ENCODE measurements at regions not wholly inside any gene's neighbourhood (a gene's known extent, or its start where the extent isn't known, plus 50 kb on each side); places are given as distances from the start of the nearest gene placed in this dataset.
"Not testable (repeated sequence)": the region's sequence is repeated elsewhere in the genome, so short reads cannot be mapped to it uniquely, and the experiment has no call there.

GRCh38 chr17:34030601-34031000 lies 224.5 kb upstream of the CCL2 start:
- TF ChIP-seq, protein P1, sequence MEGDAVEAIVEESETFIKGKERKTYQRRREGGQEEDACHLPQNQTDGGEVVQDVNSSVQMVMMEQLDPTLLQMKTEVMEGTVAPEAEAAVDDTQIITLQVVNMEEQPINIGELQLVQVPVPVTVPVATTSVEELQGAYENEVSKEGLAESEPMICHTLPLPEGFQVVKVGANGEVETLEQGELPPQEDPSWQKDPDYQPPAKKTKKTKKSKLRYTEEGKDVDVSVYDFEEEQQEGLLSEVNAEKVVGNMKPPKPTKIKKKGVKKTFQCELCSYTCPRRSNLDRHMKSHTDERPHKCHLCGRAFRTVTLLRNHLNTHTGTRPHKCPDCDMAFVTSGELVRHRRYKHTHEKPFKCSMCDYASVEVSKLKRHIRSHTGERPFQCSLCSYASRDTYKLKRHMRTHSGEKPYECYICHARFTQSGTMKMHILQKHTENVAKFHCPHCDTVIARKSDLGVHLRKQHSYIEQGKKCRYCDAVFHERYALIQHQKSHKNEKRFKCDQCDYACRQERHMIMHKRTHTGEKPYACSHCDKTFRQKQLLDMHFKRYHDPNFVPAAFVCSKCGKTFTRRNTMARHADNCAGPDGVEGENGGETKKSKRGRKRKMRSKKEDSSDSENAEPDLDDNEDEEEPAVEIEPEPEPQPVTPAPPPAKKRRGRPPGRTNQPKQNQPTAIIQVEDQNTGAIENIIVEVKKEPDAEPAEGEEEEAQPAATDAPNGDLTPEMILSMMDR (conservative IDR thresholded peaks at IDR 0.05; ENCODE audit: low read length): not testable (repeated sequence)
- not testable (repeated sequence) for TF ChIP-seq EZH2phosphoT487 (IDR thresholded peaks at IDR 0.05; ENCODE audit: borderline replicate concordance)

Data from Loucy (cell line).